K562 (cell line): ENCODE measurements at regions not wholly inside any gene's neighbourhood (a gene's known extent, or its start where the extent isn't known, plus 50 kb on each side); places are given as distances from the start of the nearest gene placed in this dataset.

Experiments used
- ATAC-seq: fragments of 200-7000 bp; cut with Tn5 transposase; 3 replicates; pipeline ENCODE4 v1.9.1; 2020; ENCODE audit warnings: moderate library complexity
- BruUV-seq: library from RNA; stranded (reverse); fragments of 400-500 nt; replicated peaks from 2 replicates; lab custom pipeline; 2021; lab: Mats Ljungman, UMichigan
- CTCF ChIA-PET: fragments of 300-600 bp; formaldehyde crosslinking; extraction: SDS; loops from one replicate; lab custom pipeline; 2021; ENCODE audit warnings: low intra/inter-chr PET ratio; lab: Yijun Ruan, JAX
- POLR2A ChIA-PET: fragments of 300-600, 350-650 bp; sonication (Branson Sonifier 250); formaldehyde crosslinking; extraction: SDS; loops from one replicate; lab custom pipeline; 2021; ENCODE audit warnings: antibody characterized with exemption, inconsistent platforms; lab: Yijun Ruan, JAX
- DNase-seq, 4 experiments: peaks; one replicate each; pipeline versions ENCODE4 v3.0.0 to v3.0.0-alpha.2; 2011 to 2018; ENCODE audit warnings: low spot score in 3 of 4, mixed read lengths in 3 of 4; ENCODE audit errors: extremely low read depth in 1 of 4
- FAIRE-seq: peaks from 2 replicates; lab custom pipeline; 2011; peaks lifted over from hg19 to GRCh38; lab: Jason Lieb, UNC
- H2AFZ ChIP-seq: 2 replicates; pipeline ENCODE4 v1.6.0; 2011; ENCODE audit warnings: low read depth, low read length, control low read depth, inconsistent platforms
- H3K27ac ChIP-seq: fragments of 200-600 bp; 3 replicates; pipeline ENCODE4 v1.8.0; 2011; ENCODE audit warnings: low read depth, mild to moderate bottlenecking, control low read depth, inconsistent platforms, low read length, moderate library complexity, mixed read lengths; ENCODE audit errors: extremely low read depth
- H3K27me3 ChIP-seq, 2 experiments: fragments of 300-600 bp in 1 of 2; 2 replicates in 1 of 2; 3 replicates in 1 of 2; pipeline versions ENCODE4 v1.6.0 to v1.8.0; 2011; ENCODE audit warnings: inconsistent platforms in 2 of 2, low read length in 2 of 2, mild to moderate bottlenecking in 1 of 2, mixed read lengths in 1 of 2, moderate library complexity in 1 of 2; ENCODE audit not compliant: control insufficient read depth in 2 of 2, insufficient read depth in 2 of 2
- H3K36me3 ChIP-seq: fragments of 300-600 bp; 3 replicates; pipeline ENCODE4 v1.8.0; 2011; ENCODE audit warnings: mild to moderate bottlenecking, low read length, inconsistent platforms; ENCODE audit not compliant: control insufficient read depth, insufficient read depth
- H3K4me1 ChIP-seq, 2 experiments: fragments of 200-600 bp in 1 of 2; replicated peaks in 1 of 2; 2 replicates in 1 of 2; 3 replicates in 1 of 2; pipeline versions ENCODE4 v1.5.1 to v1.8.0; 2011; ENCODE audit warnings: inconsistent platforms in 2 of 2, low read length in 2 of 2, mild to moderate bottlenecking in 1 of 2, mixed read lengths in 1 of 2, moderate library complexity in 1 of 2; ENCODE audit not compliant: control insufficient read depth in 2 of 2, insufficient read depth in 2 of 2
- H3K4me2 ChIP-seq: 2 replicates; pipeline ENCODE4 v1.6.1; 2011; ENCODE audit warnings: low read length, control low read depth, inconsistent platforms, mixed read lengths; ENCODE audit not compliant: insufficient read depth
- H3K4me3 ChIP-seq: fragments of 200-600 bp; sonication (generic), shearing (Covaris generic); 2 replicates; pipeline ENCODE4 v1.5.1; 2016; ENCODE audit warnings: control low read depth, inconsistent platforms
- H3K79me2 ChIP-seq: fragments of 200-600 bp; 3 replicates; pipeline ENCODE4 v1.8.0; 2011; ENCODE audit warnings: low read length, inconsistent platforms; ENCODE audit not compliant: control insufficient read depth, insufficient read depth
- H3K9ac ChIP-seq, 2 experiments: 2 replicates each; pipeline versions ENCODE4 v1.6.0 to v1.6.1; 2011; ENCODE audit warnings: low read depth in 2 of 2, low read length in 2 of 2, control low read depth in 1 of 2, inconsistent platforms in 1 of 2, mild to moderate bottlenecking in 1 of 2, mixed read lengths in 1 of 2; ENCODE audit not compliant: insufficient read depth in 1 of 2
- H3K9me1 ChIP-seq: one replicate; pipeline ENCODE4 v1.6.0; 2011; ENCODE audit warnings: inconsistent platforms, mild to moderate bottlenecking, low read length, moderate library complexity; ENCODE audit not compliant: control insufficient read depth, insufficient read depth
- H3K9me3 ChIP-seq: replicated peaks from 2 replicates; pipeline ENCODE4 v1.5.1; 2011; ENCODE audit warnings: low read depth, low read length, inconsistent platforms; ENCODE audit not compliant: control insufficient read depth, insufficient read depth
- H4K20me1 ChIP-seq: replicated peaks from 2 replicates; pipeline ENCODE4 v1.6.1; 2011; ENCODE audit warnings: low read length, inconsistent platforms, mixed read lengths; ENCODE audit not compliant: control insufficient read depth, insufficient read depth
- CBX3 ChIP-seq, 2 experiments: IDR thresholded peaks; 1 replicate in 1 of 2; 2 replicates in 1 of 2; pipeline ENCODE4 v1.6.1; 2012; ENCODE audit warnings: inconsistent platforms in 2 of 2, low read length in 2 of 2, borderline replicate concordance in 1 of 2, control low read depth in 1 of 2
- CUX1 ChIP-seq: fragments of 200-800 bp; sonication (Bioruptor generic); IDR thresholded peaks from 2 replicates; pipeline ENCODE4 v1.6.1; 2016; ENCODE audit warnings: missing genetic modification characterization, missing compliant biosample characterization
- FOXJ2 ChIP-seq: fragments of 200-800 bp; sonication (Bioruptor generic); IDR thresholded peaks from 2 replicates; pipeline ENCODE4 v1.6.1; 2016; ENCODE audit warnings: missing genetic modification characterization, missing compliant biosample characterization
- PURB ChIP-seq: sonication (generic); formaldehyde crosslinking; IDR thresholded peaks from 2 replicates; pipeline ENCODE4 v1.9.0; 2021; ENCODE audit warnings: low read depth, mild to moderate bottlenecking, missing genetic modification reagents
- RBM22 ChIP-seq: fragments of 200-400 bp; formaldehyde crosslinking; IDR thresholded peaks from 2 replicates; pipeline ENCODE4 v1.6.1; 2018; ENCODE audit warnings: low read length, low read depth; ENCODE audit not compliant: poor library complexity, severe bottlenecking
- TAF7 ChIP-seq: fragments of 450-650 bp; IDR thresholded peaks from 2 replicates; pipeline ENCODE4 v1.6.1; 2016; ENCODE audit warnings: missing genetic modification characterization, missing compliant biosample characterization
- TCF15 ChIP-seq: fragments of 250-450 bp; sonication (Bioruptor Pico); IDR thresholded peaks from 2 replicates; pipeline ENCODE4 v1.8.0; 2022; ENCODE audit warnings: moderate library complexity, mild to moderate bottlenecking, inconsistent platforms
- TFAM ChIP-seq: fragments of 250-450 bp; sonication (Bioruptor Pico); conservative IDR thresholded peaks from 2 replicates; pipeline ENCODE4 v1.5.0; 2021; ENCODE audit warnings: mild to moderate bottlenecking, moderate library complexity
- ZC3H4 ChIP-seq: sonication (generic); formaldehyde crosslinking; IDR thresholded peaks from 2 replicates; pipeline ENCODE4 v1.9.0; 2021; ENCODE audit warnings: missing genetic modification reagents, borderline replicate concordance
- ZNF57 ChIP-seq: fragments of 450-650 bp; formaldehyde crosslinking; IDR thresholded peaks from 2 replicates; pipeline ENCODE4 v1.4.0; 2020; ENCODE audit warnings: mild to moderate bottlenecking, moderate library complexity
- whole genome bisulfite sequencing: fragments of 100-300 bp; shearing (Covaris generic); methylation state at CpG from one replicate; pipeline ENCODE4 v1.1.6; 2016; ENCODE audit warnings: low coverage, mixed read lengths; ENCODE audit not compliant: insufficient coverage; ENCODE audit errors: missing lambda C conversion rate; 5-methylcytosine and 5-hydroxymethylcytosine counted together
- in situ Hi-C: fragments of 300-500 bp; cut with MboI; formaldehyde crosslinking; loops from 4 replicates; pipeline ENCODE4 v1.15.0; 2018; ENCODE audit warnings: inconsistent platforms, mixed read lengths
- intact Hi-C: fragments of 100-400 bp; cut with micrococcal nuclease; formaldehyde crosslinking; loops from 2 replicates; pipeline ENCODE4 v1.14.2; 2022
- TF ChIP-seq, protein P1 (sequence below): sonication (generic); formaldehyde crosslinking; IDR thresholded peaks from 2 replicates; pipeline ENCODE4 v1.8.1; 2023; ENCODE audit warnings: mild to moderate bottlenecking, missing genetic modification reagents
- TF ChIP-seq, protein P2 (sequence below): fragments of 200-800 bp; sonication (Bioruptor generic); IDR thresholded peaks from 2 replicates; pipeline ENCODE4 v1.6.1; 2017; ENCODE audit warnings: missing genetic modification characterization, missing compliant biosample characterization
- TF ChIP-seq, protein P3 (sequence below), 2 experiments: fragments of 250-450 bp in 1 of 2; fragments of 450-650 bp in 1 of 2; sonication (Bioruptor Pico) in 1 of 2; IDR thresholded peaks; 2 replicates each; pipeline versions ENCODE4 v1.6.1 to v1.8.0; 2016 to 2021; ENCODE audit warnings: mild to moderate bottlenecking in 2 of 2, moderate library complexity in 2 of 2, missing compliant biosample characterization in 1 of 2, missing genetic modification characterization in 1 of 2

DNA sequence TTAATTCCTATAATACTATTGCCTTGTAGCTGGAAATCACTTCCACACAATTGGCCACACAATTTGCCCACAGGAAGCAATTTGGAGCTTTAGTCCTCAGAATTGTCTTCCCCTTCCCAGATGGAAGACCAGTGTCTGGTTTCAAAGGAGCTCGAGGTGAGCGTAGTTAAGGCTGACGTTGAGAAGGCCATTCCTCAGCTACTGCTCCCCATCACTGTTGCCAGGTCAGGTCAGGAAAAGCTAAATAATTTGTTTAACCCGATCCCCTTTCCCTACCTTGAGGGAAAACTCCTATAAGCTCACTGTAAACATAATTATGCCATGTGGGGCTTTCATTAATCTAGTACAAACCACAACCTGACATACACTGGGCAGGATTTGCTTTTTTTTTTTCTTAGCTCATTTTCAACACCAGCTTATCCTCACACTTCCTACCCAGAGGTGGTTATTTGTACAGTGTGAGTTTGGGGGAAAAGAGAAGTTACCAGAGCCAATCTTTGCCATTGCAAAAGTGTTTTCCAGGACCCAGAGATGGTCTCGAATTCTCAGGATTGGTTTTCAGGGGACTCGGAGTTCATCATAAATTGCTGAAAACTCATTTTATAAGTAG, 242.7 kb downstream of the CLIC5 start:
- Histone ChIP-seq H3K4me3 (no peak overlapping the region), H3K27ac (no peak overlapping the region), H3K79me2 (no peaks in the 10 kb centered on the region), H2AFZ (no peak overlapping the region), H3K36me3 (no peaks in the 10 kb centered on the region), H3K4me1 (no peaks in the 10 kb centered on the region), H4K20me1 (no peaks in the 10 kb centered on the region), H3K9me3 (no peaks in the 10 kb centered on the region), H3K27me3 (no peaks in the 10 kb centered on the region; a peak in 1 of 5 replicates), H3K9me1 (no peaks in the 10 kb centered on the region), H3K4me2 (no peak overlapping the region), H3K9ac (no peak overlapping the region)
- no peak for ATAC-seq
- BruUV-seq = no TSS peak
- intact Hi-C loops (no loop called here), in situ Hi-C loops (no loop called here)
- ChIA-PET POLR2A (interaction anchor here (0.6 kb wide), 1 partner anchor 284 kb away, joined by 3 read pairs; no protein-coding TSS in a partner anchor), CTCF (no interaction called here)
- WGBS = 1% methylated on average over 6 of the region's 6 CpGs
- no peak for FAIRE-seq
- no peak for DNase-seq
- TF ChIP-seq, protein P1, sequence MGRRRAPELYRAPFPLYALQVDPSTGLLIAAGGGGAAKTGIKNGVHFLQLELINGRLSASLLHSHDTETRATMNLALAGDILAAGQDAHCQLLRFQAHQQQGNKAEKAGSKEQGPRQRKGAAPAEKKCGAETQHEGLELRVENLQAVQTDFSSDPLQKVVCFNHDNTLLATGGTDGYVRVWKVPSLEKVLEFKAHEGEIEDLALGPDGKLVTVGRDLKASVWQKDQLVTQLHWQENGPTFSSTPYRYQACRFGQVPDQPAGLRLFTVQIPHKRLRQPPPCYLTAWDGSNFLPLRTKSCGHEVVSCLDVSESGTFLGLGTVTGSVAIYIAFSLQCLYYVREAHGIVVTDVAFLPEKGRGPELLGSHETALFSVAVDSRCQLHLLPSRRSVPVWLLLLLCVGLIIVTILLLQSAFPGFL = no peak
- TF ChIP-seq ZC3H4 (CRISPR knock-in tag) (no peak), PURB (CRISPR knock-in tag) (no peak), TAF7 (tag) (no peak), CBX3 (IDR thresholded peaks at IDR 0.05; ENCODE audit: borderline replicate concordance in 1 of 2, low read length in 2 of 2) (no peak), TCF15 (CRISPR knock-in tag) (no peak), RBM22 (no peak), CUX1 (CRISPR knock-in tag) (no peak), TFAM (CRISPR knock-in tag) (no peak), ZNF57 (no peak), FOXJ2 (tag) (no peak)
- TF ChIP-seq, protein P2, sequence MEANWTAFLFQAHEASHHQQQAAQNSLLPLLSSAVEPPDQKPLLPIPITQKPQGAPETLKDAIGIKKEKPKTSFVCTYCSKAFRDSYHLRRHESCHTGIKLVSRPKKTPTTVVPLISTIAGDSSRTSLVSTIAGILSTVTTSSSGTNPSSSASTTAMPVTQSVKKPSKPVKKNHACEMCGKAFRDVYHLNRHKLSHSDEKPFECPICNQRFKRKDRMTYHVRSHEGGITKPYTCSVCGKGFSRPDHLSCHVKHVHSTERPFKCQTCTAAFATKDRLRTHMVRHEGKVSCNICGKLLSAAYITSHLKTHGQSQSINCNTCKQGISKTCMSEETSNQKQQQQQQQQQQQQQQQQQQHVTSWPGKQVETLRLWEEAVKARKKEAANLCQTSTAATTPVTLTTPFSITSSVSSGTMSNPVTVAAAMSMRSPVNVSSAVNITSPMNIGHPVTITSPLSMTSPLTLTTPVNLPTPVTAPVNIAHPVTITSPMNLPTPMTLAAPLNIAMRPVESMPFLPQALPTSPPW = no peak
- TF ChIP-seq, protein P3, sequence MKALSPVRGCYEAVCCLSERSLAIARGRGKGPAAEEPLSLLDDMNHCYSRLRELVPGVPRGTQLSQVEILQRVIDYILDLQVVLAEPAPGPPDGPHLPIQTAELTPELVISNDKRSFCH (CRISPR knock-in tag; IDR thresholded peaks at IDR 0.05) = no peak
- TF ChIP-seq, protein P3 (tag; IDR thresholded peaks at IDR 0.05) = no peak
